Neuronal stem cell (in vitro differentiated cells): ENCODE measurements at regions not wholly inside any gene's neighbourhood (a gene's known extent, or its start where the extent isn't known, plus 50 kb on each side); places are given as distances from the start of the nearest gene placed in this dataset.

Experiments used
- DNase-seq: peaks from one replicate; pipeline ENCODE4 v3.0.0-alpha.2; 2013; ENCODE audit warnings: low spot score
- H2AFZ ChIP-seq: one replicate; pipeline ENCODE4 v1.6.1; 2013; ENCODE audit warnings: mild to moderate bottlenecking, low read length, inconsistent platforms
- H2AK5ac ChIP-seq: 2 replicates; pipeline ENCODE4 v1.6.1; 2013; ENCODE audit warnings: low read depth, mild to moderate bottlenecking, inconsistent platforms, low read length, moderate library complexity, mixed read lengths
- H2BK120ac ChIP-seq: 2 replicates; pipeline ENCODE4 v1.6.1; 2013; ENCODE audit warnings: low read depth, mild to moderate bottlenecking, inconsistent platforms, low read length, moderate library complexity, mixed read lengths
- H2BK12ac ChIP-seq: one replicate; pipeline ENCODE4 v1.6.1; 2013; ENCODE audit warnings: low read length, inconsistent platforms
- H2BK15ac ChIP-seq: 2 replicates; pipeline ENCODE4 v1.6.1; 2013; ENCODE audit warnings: mild to moderate bottlenecking, low read length, inconsistent platforms, mixed read lengths
- H2BK5ac ChIP-seq: one replicate; pipeline ENCODE4 v1.6.1; 2013; ENCODE audit warnings: inconsistent platforms, mild to moderate bottlenecking, low read length, moderate library complexity
- H3K14ac ChIP-seq: one replicate; pipeline ENCODE4 v1.6.1; 2013; ENCODE audit warnings: low read length, inconsistent platforms
- H3K18ac ChIP-seq: 2 replicates; pipeline ENCODE4 v1.6.1; 2013; ENCODE audit warnings: low read length, inconsistent platforms
- H3K23ac ChIP-seq: 2 replicates; pipeline ENCODE4 v1.6.1; 2013; ENCODE audit warnings: low read depth, mild to moderate bottlenecking, mixed read lengths, low read length, inconsistent platforms; ENCODE audit not compliant: poor library complexity
- H3K27ac ChIP-seq: replicated peaks from 3 replicates; pipeline ENCODE4 v1.5.1; 2013; ENCODE audit warnings: low read length, inconsistent platforms
- H3K27me3 ChIP-seq, 3 experiments: 2 replicates each; pipeline ENCODE4 v1.6.1; 2013; ENCODE audit warnings: low read length in 3 of 3, mild to moderate bottlenecking in 2 of 3, inconsistent platforms in 1 of 3, low read depth in 1 of 3, mixed read lengths in 1 of 3, moderate library complexity in 1 of 3; ENCODE audit not compliant: control insufficient read depth in 3 of 3, insufficient read depth in 3 of 3
- H3K36me3 ChIP-seq, 2 donors: replicated peaks in 1 of 2; 2 replicates each; pipeline ENCODE4 v1.6.1; 2013; ENCODE audit warnings: low read length in 2 of 2; ENCODE audit not compliant: control insufficient read depth in 2 of 2, insufficient read depth in 2 of 2
- H3K4ac ChIP-seq: 2 replicates; pipeline ENCODE4 v1.6.1; 2013; ENCODE audit warnings: inconsistent platforms, mild to moderate bottlenecking, low read length, moderate library complexity
- H3K4me1 ChIP-seq, 2 donors: 1 replicate in 1 of 2; 2 replicates in 1 of 2; pipeline ENCODE4 v1.6.1; 2013; ENCODE audit warnings: low read length in 2 of 2, low read depth in 1 of 2; ENCODE audit not compliant: control insufficient read depth in 2 of 2, insufficient read depth in 1 of 2
- H3K4me2 ChIP-seq: one replicate; pipeline ENCODE4 v1.6.1; 2013; ENCODE audit warnings: mild to moderate bottlenecking, low read length, inconsistent platforms; ENCODE audit not compliant: insufficient read depth, poor library complexity, severe bottlenecking
- H3K4me3 ChIP-seq, 2 donors: 2 replicates each; pipeline ENCODE4 v1.5.1; 2013; ENCODE audit warnings: low read length in 2 of 2, mild to moderate bottlenecking in 2 of 2, inconsistent platforms in 1 of 2, moderate library complexity in 1 of 2
- H3K79me1 ChIP-seq: one replicate; pipeline ENCODE4 v1.6.1; 2013; ENCODE audit warnings: low read depth, mild to moderate bottlenecking, inconsistent platforms, low read length, moderate library complexity
- H3K9ac ChIP-seq: one replicate; pipeline ENCODE4 v1.6.1; 2013; ENCODE audit warnings: mild to moderate bottlenecking, low read depth, low read length, inconsistent platforms; ENCODE audit not compliant: poor library complexity
- H3K9me3 ChIP-seq, 2 donors: replicated peaks in 1 of 2; 2 replicates each; pipeline versions ENCODE3 to v1.6.1; 2013; ENCODE audit warnings: low read length in 2 of 2, mild to moderate bottlenecking in 2 of 2, inconsistent platforms in 1 of 2, low read depth in 1 of 2, mixed read lengths in 1 of 2, moderate library complexity in 1 of 2; ENCODE audit not compliant: control insufficient read depth in 2 of 2, insufficient read depth in 1 of 2
- H4K8ac ChIP-seq: one replicate; pipeline ENCODE4 v1.6.1; 2013; ENCODE audit warnings: low read depth, mild to moderate bottlenecking, inconsistent platforms, low read length, moderate library complexity
- H4K91ac ChIP-seq: one replicate; pipeline ENCODE4 v1.6.1; 2013; ENCODE audit warnings: low read length, low read depth, mild to moderate bottlenecking, inconsistent platforms; ENCODE audit not compliant: poor library complexity
- WGBS, 2 donors: extraction: QIAGEN DNeasy Blood & Tissue Kit; methylation state at CpG; one replicate each; pipeline ENCODE4 v1.1.7; 2013; ENCODE audit warnings: missing lambda C conversion rate in 2 of 2, mixed read lengths in 1 of 2; ENCODE audit not compliant: insufficient read length in 2 of 2, insufficient replicate concordance in 1 of 2; ENCODE audit errors: extremely low coverage in 2 of 2; 5-methylcytosine and 5-hydroxymethylcytosine counted together

DNA sequence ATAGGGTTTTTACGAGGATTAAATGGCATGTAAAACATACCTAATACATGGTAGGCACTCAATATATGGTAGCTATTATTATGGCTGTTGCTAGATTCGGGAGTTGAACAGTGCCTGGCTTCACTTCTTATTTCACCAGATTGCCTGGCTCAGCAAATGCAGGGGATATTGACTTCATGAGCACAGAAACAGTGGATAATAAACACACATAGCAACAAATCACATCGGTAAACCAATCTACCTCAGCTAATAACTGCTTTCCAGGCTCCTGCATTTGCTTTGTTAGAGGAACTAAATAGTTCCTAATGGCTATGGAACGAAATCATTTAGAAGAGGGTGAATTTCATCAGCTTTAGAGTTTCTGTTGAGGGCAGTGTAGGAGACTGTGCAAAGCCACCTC lies 105.2 kb upstream of the TMCC3 start:
- Histone ChIP-seq H2BK15ac (no peak overlapping the region), H3K14ac (no peak overlapping the region), H2AFZ (no peak overlapping the region), H3K4me1 (no peaks in the 10 kb centered on the region), H2AK5ac (no peak overlapping the region), H3K27me3 (no peaks in the 10 kb centered on the region), H3K23ac (no peak overlapping the region), H3K36me3 (no peaks in the 10 kb centered on the region), H3K4ac (no peak overlapping the region), H2BK120ac (no peak overlapping the region), H3K9me3 (no peaks in the 10 kb centered on the region), H4K91ac (no peak overlapping the region), H3K4me3 (no peak overlapping the region), H4K8ac (no peak overlapping the region), H2BK5ac (no peak overlapping the region), H3K79me1 (no peaks in the 10 kb centered on the region), H3K4me2 (no peak overlapping the region), H3K18ac (no peak overlapping the region), H3K27ac (no peak overlapping the region), H2BK12ac (no peak overlapping the region), H3K9ac (no peak overlapping the region)
- no peak for DNase-seq
- WGBS, 2 donors, result no CpG with 5 or more reads among the region's 4 CpGs

- no peak overlapping the region for H2BK12ac ChIP-seq
- H3K18ac ChIP-seq, result no peak overlapping the region
- no peak overlapping the region for H3K14ac ChIP-seq
- no peak overlapping the region for H4K8ac ChIP-seq
- H2AFZ ChIP-seq, result no peak overlapping the region
- H3K27me3 ChIP-seq, result no peaks in the 10 kb centered on the region
- no peak overlapping the region for H3K4ac ChIP-seq
- no peaks in the 10 kb centered on the region for H3K36me3 ChIP-seq
- no peak overlapping the region for H2BK120ac ChIP-seq
- H2BK5ac ChIP-seq, result no peak overlapping the region
- no peak overlapping the region for H3K9ac ChIP-seq
- no peak overlapping the region for H3K23ac ChIP-seq
- no peak overlapping the region for H4K91ac ChIP-seq
- no peaks in the 10 kb centered on the region for H3K79me1 ChIP-seq
- no peak overlapping the region for H3K4me3 ChIP-seq
- no peak overlapping the region for H2BK15ac ChIP-seq
- no peak overlapping the region for H3K4me2 ChIP-seq
- H2AK5ac ChIP-seq, result no peak overlapping the region
- no peak overlapping the region for H3K27ac ChIP-seq
- no peak for DNase-seq
- no peaks in the 10 kb centered on the region for H3K9me3 ChIP-seq
- H3K4me1 ChIP-seq, result no peaks in the 10 kb centered on the region
Measured at GRCh38 chr12:94754653-94755052, 104.3 kb upstream of the TMCC3 start.

GRCh38 chr12:94753036-94753679 lies 102.8 kb upstream of the TMCC3 start:
- H2AK5ac ChIP-seq, result no peak overlapping the region
- H2BK120ac ChIP-seq, result no peak overlapping the region
- H3K4me2 ChIP-seq, result no peak overlapping the region
- WGBS, 2 donors, result no CpG with 5 or more reads among the region's 7 CpGs
- H2BK15ac ChIP-seq, result no peak overlapping the region
- H3K27ac ChIP-seq, result no peak overlapping the region
- no peaks in the 10 kb centered on the region for H3K36me3 ChIP-seq
- H3K79me1 ChIP-seq, result no peaks in the 10 kb centered on the region
- no peak overlapping the region for H3K4ac ChIP-seq
- no peak for DNase-seq
- H3K27me3 ChIP-seq, result no peaks in the 10 kb centered on the region
- no peak overlapping the region for H4K8ac ChIP-seq
- no peak overlapping the region for H3K4me3 ChIP-seq
- H3K23ac ChIP-seq, result no peak overlapping the region
- H3K4me1 ChIP-seq, result no peaks in the 10 kb centered on the region
- H3K18ac ChIP-seq, result no peak overlapping the region
- no peak overlapping the region for H2BK5ac ChIP-seq
- H2AFZ ChIP-seq, result no peak overlapping the region
- H3K9ac ChIP-seq, result no peak overlapping the region
- no peak overlapping the region for H4K91ac ChIP-seq
- H3K14ac ChIP-seq, result no peak overlapping the region
- no peak overlapping the region for H2BK12ac ChIP-seq
- H3K9me3 ChIP-seq, result no peaks in the 10 kb centered on the region

GRCh38 chr12:94750864-94751263 lies 100.5 kb upstream of the TMCC3 start:
- WGBS, 2 donors, result no CpG with 5 or more reads among the region's 6 CpGs

More at GRCh38 chr12:94750864-94751263, 100.5 kb upstream of the TMCC3 start:
- no peaks in the 10 kb centered on the region for H3K79me1 ChIP-seq
- no peak overlapping the region for H3K23ac ChIP-seq
- H2AFZ ChIP-seq, result no peak overlapping the region
- no peak overlapping the region for H2BK12ac ChIP-seq
- no peak overlapping the region for H3K4me3 ChIP-seq
- H3K4me1 ChIP-seq, result no peaks in the 10 kb centered on the region
- no peak overlapping the region for H3K14ac ChIP-seq
- no peak overlapping the region for H3K4me2 ChIP-seq
- no peak overlapping the region for H3K4ac ChIP-seq
- no peaks in the 10 kb centered on the region for H3K27me3 ChIP-seq
- H2BK15ac ChIP-seq, result no peak overlapping the region
- no peak overlapping the region for H3K18ac ChIP-seq
- no peaks in the 10 kb centered on the region for H3K36me3 ChIP-seq
- H4K8ac ChIP-seq, result no peak overlapping the region
- H3K9ac ChIP-seq, result no peak overlapping the region
- no peaks in the 10 kb centered on the region for H3K9me3 ChIP-seq
- H2AK5ac ChIP-seq, result no peak overlapping the region
- H2BK5ac ChIP-seq, result no peak overlapping the region
- no peak for DNase-seq
- H4K91ac ChIP-seq, result no peak overlapping the region
- H2BK120ac ChIP-seq, result no peak overlapping the region
- no peak overlapping the region for H3K27ac ChIP-seq
